ENCODE measurements at regions not wholly inside any gene's neighbourhood (a gene's known extent, or its start where the extent isn't known, plus 50 kb on each side); places are given as distances from the start of the nearest gene placed in this dataset.

- DNase-seq: peak; percentile 16
Measured at GRCh38 chr1:193558491-193559028, 372.1 kb upstream of the B3GALT2 start.

GRCh38 chr1:193555662-193556441, 369.4 kb upstream of the B3GALT2 start:
- DNase-seq: no peak

- no peak for DNase-seq
Measured at GRCh38 chr1:193553564-193553963, 367.2 kb upstream of the B3GALT2 start.

- DNase-seq: no peak
Measured at GRCh38 chr1:193552274-193552673, 365.9 kb upstream of the B3GALT2 start.

- no peak for DNase-seq
Measured at GRCh38 chr1:193549081-193549480, 362.7 kb upstream of the B3GALT2 start.

- DNase-seq: no peak
Measured at GRCh38 chr1:193545171-193545570, 358.8 kb upstream of the B3GALT2 start.

- no peak for DNase-seq
Measured at GRCh38 chr1:193543259-193543658, 356.8 kb upstream of the B3GALT2 start.

GRCh38 chr1:193542690-193543089, 356.3 kb upstream of the B3GALT2 start:
- DNase-seq: no peak

GRCh38 chr1:193540511-193540910, 354.1 kb upstream of the B3GALT2 start:
- DNase-seq: no peak

- no peak for DNase-seq
Measured at GRCh38 chr1:193539731-193540459, 353.5 kb upstream of the B3GALT2 start.

- no peak for DNase-seq
Measured at GRCh38 chr1:193538680-193539079, 352.3 kb upstream of the B3GALT2 start.

GRCh38 chr1:193538003-193538354, 351.6 kb upstream of the B3GALT2 start:
- DNase-seq: no peak

GRCh38 chr1:193537266-193538002, 351.0 kb upstream of the B3GALT2 start:
- DNase-seq: peak; percentile 19

- peak; percentile 17 for DNase-seq
Measured at GRCh38 chr1:193533853-193534252, 347.4 kb upstream of the B3GALT2 start.

- DNase-seq: no peak
Measured at GRCh38 chr1:193525917-193526710, 339.7 kb upstream of the B3GALT2 start.

- DNase-seq: no peak
Measured at GRCh38 chr1:193525411-193525810, 339.0 kb upstream of the B3GALT2 start.

- DNase-seq: no peak
Measured at GRCh38 chr1:193524616-193525015, 338.2 kb upstream of the B3GALT2 start.

GRCh38 chr1:193524021-193524420, 337.6 kb upstream of the B3GALT2 start:
- no peak for DNase-seq

- no peak for DNase-seq
Measured at GRCh38 chr1:193520472-193520871, 334.1 kb upstream of the B3GALT2 start.

GRCh38 chr1:193519922-193520321, 333.5 kb upstream of the B3GALT2 start:
- DNase-seq: no peak

GRCh38 chr1:193516755-193517388, 330.5 kb upstream of the B3GALT2 start:
- no peak for DNase-seq

- DNase-seq: no peak
Measured at GRCh38 chr1:193514397-193514796, 328.0 kb upstream of the B3GALT2 start.

Measured in femur (tissue), 1 donor.